ENCODE measurements at regions not wholly inside any gene's neighbourhood (a gene's known extent, or its start where the extent isn't known, plus 50 kb on each side); places are given as distances from the start of the nearest gene placed in this dataset.

- Histone ChIP-seq H3K18ac (ENCODE audit: low read depth in 1 of 2, low read length in 2 of 2) (no peak overlapping the region), H2BK5ac (ENCODE audit: low read depth, low read length, poor library complexity, severe bottlenecking) (no peak overlapping the region), H3K9ac (ENCODE audit: low read length) (no peak overlapping the region), H3K9me3 (ENCODE audit: control insufficient read depth, low read length) (no peaks in the 10 kb centered on the region), H3K4me3 (ENCODE audit: insufficient read depth in 1 of 2, low read depth in 1 of 2, low read length in 2 of 2) (no peak overlapping the region), H3K27me3 (ENCODE audit: control insufficient read depth in 1 of 2, insufficient read depth in 1 of 2, low read length in 2 of 2) (no peaks in the 10 kb centered on the region), H2BK15ac (ENCODE audit: low read depth, poor library complexity, severe bottlenecking) (no peak overlapping the region), H3K79me1 (replicated peaks; ENCODE audit: low read length, poor library complexity, severe bottlenecking) (no peaks in the 10 kb centered on the region), H2AK5ac (ENCODE audit: low read length, severe bottlenecking) (no peak overlapping the region), H3K4me1 (ENCODE audit: control insufficient read depth, insufficient read depth, low read depth, low read length) (no peaks in the 10 kb centered on the region), H2BK120ac (ENCODE audit: low read depth, low read length) (no peak overlapping the region), H3K27ac (ENCODE audit: low read length, poor library complexity, severe bottlenecking) (no peak overlapping the region), H3K4me2 (ENCODE audit: low read length, poor library complexity, severe bottlenecking) (no peak overlapping the region), H4K91ac (ENCODE audit: low read length) (no peak overlapping the region), H2AFZ (ENCODE audit: low read depth, low read length) (no peak overlapping the region), H3K23ac (ENCODE audit: low read length in 2 of 2) (no peak overlapping the region), H2BK12ac (ENCODE audit: low read length in 2 of 2) (no peak overlapping the region), H3K14ac (ENCODE audit: low read length in 2 of 2) (no peak overlapping the region), H3K4ac (ENCODE audit: low read depth in 1 of 2, low read length in 2 of 2) (no peak overlapping the region), H4K8ac (ENCODE audit: low read length) (no peak overlapping the region), H3K36me3 (ENCODE audit: control insufficient read depth in 1 of 2, insufficient read depth in 2 of 2, low read depth in 1 of 2, low read length in 2 of 2) (no peaks in the 10 kb centered on the region)
- no peak for DNase-seq
- 63% methylated on average over 1 of the region's 1 CpG for WGBS
Observed at GRCh38 chr7:156088115-156088514, 275.9 kb upstream of the SHH start.

- WGBS, result 69% methylated on average over 20 of the region's 21 CpGs
- H3K23ac ChIP-seq (ENCODE audit: low read length in 2 of 2), result no peak overlapping the region
- no peak for DNase-seq
Observed at GRCh38 chr7:156082048-156083040, 270.1 kb upstream of the SHH start.

GRCh38 chr7:156080596-156080995 is 268.3 kb upstream of the SHH start:
- H4K91ac ChIP-seq (ENCODE audit: low read length), result no peak overlapping the region
- no peak for DNase-seq
- no peaks in the 10 kb centered on the region for H3K4me1 ChIP-seq (ENCODE audit: control insufficient read depth, insufficient read depth, low read depth, low read length)
- WGBS, result 51% methylated on average over 2 of the region's 3 CpGs
- no peak overlapping the region for H3K4me3 ChIP-seq (ENCODE audit: insufficient read depth in 1 of 2, low read depth in 1 of 2, low read length in 2 of 2)
- H3K27ac ChIP-seq (ENCODE audit: low read length, poor library complexity, severe bottlenecking), result no peak overlapping the region
- no peak overlapping the region for H3K23ac ChIP-seq (ENCODE audit: low read length in 2 of 2)
- H4K8ac ChIP-seq (ENCODE audit: low read length), result no peak overlapping the region
- H3K4me2 ChIP-seq (ENCODE audit: low read length, poor library complexity, severe bottlenecking), result no peak overlapping the region
- H3K14ac ChIP-seq (ENCODE audit: low read length in 2 of 2), result no peak overlapping the region
- no peaks in the 10 kb centered on the region for H3K79me1 ChIP-seq (replicated peaks; ENCODE audit: low read length, poor library complexity, severe bottlenecking)
- no peak overlapping the region for H2BK15ac ChIP-seq (ENCODE audit: low read depth, poor library complexity, severe bottlenecking)
- no peak overlapping the region for H2AK5ac ChIP-seq (ENCODE audit: low read length, severe bottlenecking)
- H3K18ac ChIP-seq (ENCODE audit: low read depth in 1 of 2, low read length in 2 of 2), result no peak overlapping the region
- H2BK5ac ChIP-seq (ENCODE audit: low read depth, low read length, poor library complexity, severe bottlenecking), result no peak overlapping the region
- no peak overlapping the region for H2BK12ac ChIP-seq (ENCODE audit: low read length in 2 of 2)
- no peak overlapping the region for H2AFZ ChIP-seq (ENCODE audit: low read depth, low read length)
- H2BK120ac ChIP-seq (ENCODE audit: low read depth, low read length), result no peak overlapping the region
- no peaks in the 10 kb centered on the region for H3K27me3 ChIP-seq (ENCODE audit: control insufficient read depth in 1 of 2, insufficient read depth in 1 of 2, low read length in 2 of 2)
- no peak overlapping the region for H3K9ac ChIP-seq (ENCODE audit: low read length)
- no peaks in the 10 kb centered on the region for H3K9me3 ChIP-seq (ENCODE audit: control insufficient read depth, low read length)
- no peak overlapping the region for H3K4ac ChIP-seq (ENCODE audit: low read depth in 1 of 2, low read length in 2 of 2)
- H3K36me3 ChIP-seq (ENCODE audit: control insufficient read depth in 1 of 2, insufficient read depth in 2 of 2, low read depth in 1 of 2, low read length in 2 of 2), result no peaks in the 10 kb centered on the region

More at GRCh38 chr7:156082048-156083040, 270.1 kb upstream of the SHH start:
- Histone ChIP-seq H4K8ac (ENCODE audit: low read length) (no peak overlapping the region), H3K79me1 (replicated peaks; ENCODE audit: low read length, poor library complexity, severe bottlenecking) (no peaks in the 10 kb centered on the region), H2BK5ac (ENCODE audit: low read depth, low read length, poor library complexity, severe bottlenecking) (no peak overlapping the region), H3K4ac (ENCODE audit: low read depth in 1 of 2, low read length in 2 of 2) (no peak overlapping the region), H2BK12ac (ENCODE audit: low read length in 2 of 2) (no peak overlapping the region), H2BK120ac (ENCODE audit: low read depth, low read length) (no peak overlapping the region), H2AFZ (ENCODE audit: low read depth, low read length) (no peak overlapping the region), H3K18ac (ENCODE audit: low read depth in 1 of 2, low read length in 2 of 2) (no peak overlapping the region), H3K4me1 (ENCODE audit: control insufficient read depth, insufficient read depth, low read depth, low read length) (no peaks in the 10 kb centered on the region), H3K14ac (ENCODE audit: low read length in 2 of 2) (no peak overlapping the region), H2AK5ac (ENCODE audit: low read length, severe bottlenecking) (no peak overlapping the region), H3K36me3 (ENCODE audit: control insufficient read depth in 1 of 2, insufficient read depth in 2 of 2, low read depth in 1 of 2, low read length in 2 of 2) (no peaks in the 10 kb centered on the region), H3K4me2 (ENCODE audit: low read length, poor library complexity, severe bottlenecking) (no peak overlapping the region), H3K9me3 (ENCODE audit: control insufficient read depth, low read length) (no peaks in the 10 kb centered on the region), H2BK15ac (ENCODE audit: low read depth, poor library complexity, severe bottlenecking) (no peak overlapping the region), H3K27me3 (ENCODE audit: control insufficient read depth in 1 of 2, insufficient read depth in 1 of 2, low read length in 2 of 2) (no peaks in the 10 kb centered on the region), H3K27ac (ENCODE audit: low read length, poor library complexity, severe bottlenecking) (no peak overlapping the region), H4K91ac (ENCODE audit: low read length) (no peak overlapping the region), H3K9ac (ENCODE audit: low read length) (no peak overlapping the region), H3K4me3 (ENCODE audit: insufficient read depth in 1 of 2, low read depth in 1 of 2, low read length in 2 of 2) (no peak overlapping the region)

- no peak overlapping the region for H3K27ac ChIP-seq (ENCODE audit: low read length, poor library complexity, severe bottlenecking)
- no peak overlapping the region for H4K91ac ChIP-seq (ENCODE audit: low read length)
- H3K9me3 ChIP-seq (ENCODE audit: control insufficient read depth, low read length), result no peaks in the 10 kb centered on the region
- no peak overlapping the region for H2BK15ac ChIP-seq (ENCODE audit: low read depth, poor library complexity, severe bottlenecking)
- H3K9ac ChIP-seq (ENCODE audit: low read length), result no peak overlapping the region
- no peak overlapping the region for H3K4me2 ChIP-seq (ENCODE audit: low read length, poor library complexity, severe bottlenecking)
- no peak overlapping the region for H3K4me3 ChIP-seq (ENCODE audit: insufficient read depth in 1 of 2, low read depth in 1 of 2, low read length in 2 of 2)
- no peaks in the 10 kb centered on the region for H3K36me3 ChIP-seq (ENCODE audit: control insufficient read depth in 1 of 2, insufficient read depth in 2 of 2, low read depth in 1 of 2, low read length in 2 of 2)
- no peak overlapping the region for H4K8ac ChIP-seq (ENCODE audit: low read length)
- no peaks in the 10 kb centered on the region for H3K4me1 ChIP-seq (ENCODE audit: control insufficient read depth, insufficient read depth, low read depth, low read length)
- WGBS, result 75% methylated on average over 8 of the region's 11 CpGs
- H2BK12ac ChIP-seq (ENCODE audit: low read length in 2 of 2), result no peak overlapping the region
- DNase-seq, result no peak
- H3K18ac ChIP-seq (ENCODE audit: low read depth in 1 of 2, low read length in 2 of 2), result no peak overlapping the region
- no peak overlapping the region for H3K14ac ChIP-seq (ENCODE audit: low read length in 2 of 2)
- H3K23ac ChIP-seq (ENCODE audit: low read length in 2 of 2), result no peak overlapping the region
- H3K27me3 ChIP-seq (ENCODE audit: control insufficient read depth in 1 of 2, insufficient read depth in 1 of 2, low read length in 2 of 2), result no peaks in the 10 kb centered on the region
- no peak overlapping the region for H2AK5ac ChIP-seq (ENCODE audit: low read length, severe bottlenecking)
- H2BK5ac ChIP-seq (ENCODE audit: low read depth, low read length, poor library complexity, severe bottlenecking), result no peak overlapping the region
- no peak overlapping the region for H2BK120ac ChIP-seq (ENCODE audit: low read depth, low read length)
- no peak overlapping the region for H3K4ac ChIP-seq (ENCODE audit: low read depth in 1 of 2, low read length in 2 of 2)
- H3K79me1 ChIP-seq (replicated peaks; ENCODE audit: low read length, poor library complexity, severe bottlenecking), result no peaks in the 10 kb centered on the region
- no peak overlapping the region for H2AFZ ChIP-seq (ENCODE audit: low read depth, low read length)
Observed at GRCh38 chr7:156080046-156080445, 267.8 kb upstream of the SHH start.

All from mesenchymal stem cell (in vitro differentiated cells and primary cell).